GM10248 (cell line): ENCODE measurements at regions not wholly inside any gene's neighbourhood (a gene's known extent, or its start where the extent isn't known, plus 50 kb on each side); places are given as distances from the start of the nearest gene placed in this dataset.

Experiments used
- CTCF ChIA-PET: fragments of 300-600 bp; sonication (Branson Sonifier 250); formaldehyde crosslinking; extraction: SDS; loops from one replicate; lab custom pipeline; 2021; ENCODE audit warnings: antibody characterized with exemption; lab: Yijun Ruan, JAX
- POLR2A ChIA-PET: fragments of 350-650 bp; sonication (Branson Sonifier 250); formaldehyde crosslinking; extraction: SDS; loops from one replicate; lab custom pipeline; 2020; ENCODE audit warnings: antibody characterized with exemption; lab: Yijun Ruan, JAX
- DNase-seq: peaks from one replicate; pipeline ENCODE4 v3.0.0; 2012; ENCODE audit errors: extremely low spot score
- TF ChIP-seq, protein P1 (sequence below): IDR thresholded peaks from 2 replicates; pipeline ENCODE4 v1.5.1; 2012; ENCODE audit warnings: mild to moderate bottlenecking, low read depth; ENCODE audit errors: extremely low read depth, missing control alignments, control extremely low read depth

DNA sequence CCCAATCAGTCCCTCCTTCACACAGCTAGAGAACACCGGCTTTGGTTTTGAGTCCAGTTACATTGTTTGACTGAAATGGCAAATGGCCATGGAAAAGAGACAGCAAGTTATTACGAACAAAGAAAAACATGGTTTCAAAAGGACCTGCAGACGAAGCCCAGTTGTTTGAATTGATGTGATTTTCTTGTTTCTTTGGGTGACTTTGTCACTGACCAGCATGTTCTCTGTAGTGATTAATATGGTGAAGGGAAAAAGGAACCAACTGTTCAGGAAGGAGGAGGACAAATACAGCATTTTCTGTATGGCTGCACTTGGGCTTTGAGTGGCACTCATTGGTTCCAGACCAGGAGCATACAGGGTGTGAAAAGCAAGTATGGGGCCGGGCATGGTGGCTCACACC lies 217.4 kb upstream of the TPM1 start:
- TF ChIP-seq, protein P1, sequence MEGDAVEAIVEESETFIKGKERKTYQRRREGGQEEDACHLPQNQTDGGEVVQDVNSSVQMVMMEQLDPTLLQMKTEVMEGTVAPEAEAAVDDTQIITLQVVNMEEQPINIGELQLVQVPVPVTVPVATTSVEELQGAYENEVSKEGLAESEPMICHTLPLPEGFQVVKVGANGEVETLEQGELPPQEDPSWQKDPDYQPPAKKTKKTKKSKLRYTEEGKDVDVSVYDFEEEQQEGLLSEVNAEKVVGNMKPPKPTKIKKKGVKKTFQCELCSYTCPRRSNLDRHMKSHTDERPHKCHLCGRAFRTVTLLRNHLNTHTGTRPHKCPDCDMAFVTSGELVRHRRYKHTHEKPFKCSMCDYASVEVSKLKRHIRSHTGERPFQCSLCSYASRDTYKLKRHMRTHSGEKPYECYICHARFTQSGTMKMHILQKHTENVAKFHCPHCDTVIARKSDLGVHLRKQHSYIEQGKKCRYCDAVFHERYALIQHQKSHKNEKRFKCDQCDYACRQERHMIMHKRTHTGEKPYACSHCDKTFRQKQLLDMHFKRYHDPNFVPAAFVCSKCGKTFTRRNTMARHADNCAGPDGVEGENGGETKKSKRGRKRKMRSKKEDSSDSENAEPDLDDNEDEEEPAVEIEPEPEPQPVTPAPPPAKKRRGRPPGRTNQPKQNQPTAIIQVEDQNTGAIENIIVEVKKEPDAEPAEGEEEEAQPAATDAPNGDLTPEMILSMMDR = no peak
- ChIA-PET POLR2A (no interaction called here), CTCF (no interaction called here)
- DNase-seq = no peak

DNA sequence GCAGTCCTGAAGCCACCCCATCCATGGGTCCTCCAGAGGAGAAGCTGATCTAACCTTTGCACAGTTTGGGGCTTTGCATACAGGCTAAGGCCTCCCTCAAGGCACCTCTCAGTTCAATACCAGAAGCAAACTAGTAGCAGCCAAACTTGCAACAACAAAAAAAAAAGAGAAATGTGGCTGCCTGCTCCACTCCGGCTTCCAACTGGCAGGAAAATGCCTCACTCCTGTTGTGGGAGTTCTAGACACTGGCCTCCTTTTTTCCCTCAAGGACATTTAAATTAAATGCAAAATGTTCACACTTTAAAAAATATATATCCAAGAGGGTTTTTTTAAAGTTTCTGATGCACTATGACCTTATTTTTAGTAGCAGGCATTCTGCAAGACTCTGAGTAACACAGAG lies 216.0 kb upstream of the TPM1 start:
- CTCF ChIA-PET = no interaction called here
- POLR2A ChIA-PET = no interaction called here
- no peak for DNase-seq
- TF ChIP-seq, protein P1 = no peak

DNA sequence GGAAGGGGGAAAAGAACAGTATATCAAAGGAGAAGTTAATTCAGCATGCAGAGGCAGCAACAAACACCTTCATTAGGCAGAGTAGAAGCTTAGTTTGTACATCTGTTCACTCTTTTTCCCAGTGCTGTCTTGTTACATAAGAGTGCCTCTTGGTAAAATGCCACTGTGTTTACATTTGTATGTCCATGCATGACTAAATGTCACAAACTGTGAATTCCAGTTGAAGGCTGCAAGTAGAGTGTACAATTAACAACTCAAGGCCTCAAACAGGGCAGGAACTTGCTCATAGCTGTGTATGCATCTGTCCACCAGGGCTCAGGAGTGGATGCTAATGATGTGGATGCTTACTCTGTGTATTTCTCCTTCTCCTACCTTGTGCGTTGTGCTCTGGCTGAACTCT lies 214.2 kb upstream of the TPM1 start:
- TF ChIP-seq, protein P1 = no peak
- DNase-seq = no peak
- CTCF ChIA-PET = interaction anchor here (1.1 kb wide), 1 partner anchor 26 kb away, joined by 3 read pairs; no protein-coding TSS in a partner anchor
- POLR2A ChIA-PET = no interaction called here

DNA sequence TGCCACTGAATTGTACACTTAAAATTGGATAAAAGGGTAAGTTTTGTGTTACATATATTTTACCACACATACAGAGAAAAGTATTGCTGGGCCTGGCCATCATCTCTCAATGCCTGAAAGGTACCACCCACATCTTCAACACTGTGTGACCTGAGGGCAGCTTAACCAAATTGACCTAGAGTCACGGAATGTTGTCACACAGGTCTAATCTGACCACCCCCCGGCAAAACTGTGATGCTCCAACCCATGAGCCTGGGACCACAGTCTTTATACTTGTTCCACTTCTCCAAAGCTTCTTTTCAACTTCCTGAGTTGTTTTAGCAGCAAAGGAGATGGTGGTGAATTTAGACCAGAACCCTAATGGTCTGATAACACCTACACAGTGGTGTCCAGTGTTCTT lies 210.3 kb upstream of the TPM1 start:
- TF ChIP-seq, protein P1 = no peak
- ChIA-PET POLR2A (no interaction called here), CTCF (no interaction called here)
- no peak for DNase-seq

DNA sequence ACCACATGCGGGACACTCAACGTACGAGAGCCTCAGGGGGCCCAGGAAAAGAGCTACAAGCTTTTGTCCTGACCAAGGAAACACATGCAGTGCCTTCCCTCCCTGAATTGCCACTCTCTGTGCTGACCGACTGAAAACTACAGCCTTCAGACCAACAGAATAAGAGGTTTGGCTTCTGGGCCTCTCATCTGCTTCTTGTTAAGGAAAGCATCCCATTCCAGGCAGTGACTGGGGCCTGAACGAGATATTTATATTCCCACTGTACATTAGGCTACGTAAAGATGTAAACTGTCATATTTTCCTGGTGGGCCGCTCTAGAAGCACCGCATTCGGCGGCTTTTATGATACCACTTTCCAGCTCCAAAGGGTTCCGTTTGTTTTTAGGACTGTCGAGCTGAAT lies 208.9 kb upstream of the TPM1 start:
- TF ChIP-seq, protein P1 = no peak
- ChIA-PET CTCF (no interaction called here), POLR2A (no interaction called here)
- DNase-seq = no peak

DNA sequence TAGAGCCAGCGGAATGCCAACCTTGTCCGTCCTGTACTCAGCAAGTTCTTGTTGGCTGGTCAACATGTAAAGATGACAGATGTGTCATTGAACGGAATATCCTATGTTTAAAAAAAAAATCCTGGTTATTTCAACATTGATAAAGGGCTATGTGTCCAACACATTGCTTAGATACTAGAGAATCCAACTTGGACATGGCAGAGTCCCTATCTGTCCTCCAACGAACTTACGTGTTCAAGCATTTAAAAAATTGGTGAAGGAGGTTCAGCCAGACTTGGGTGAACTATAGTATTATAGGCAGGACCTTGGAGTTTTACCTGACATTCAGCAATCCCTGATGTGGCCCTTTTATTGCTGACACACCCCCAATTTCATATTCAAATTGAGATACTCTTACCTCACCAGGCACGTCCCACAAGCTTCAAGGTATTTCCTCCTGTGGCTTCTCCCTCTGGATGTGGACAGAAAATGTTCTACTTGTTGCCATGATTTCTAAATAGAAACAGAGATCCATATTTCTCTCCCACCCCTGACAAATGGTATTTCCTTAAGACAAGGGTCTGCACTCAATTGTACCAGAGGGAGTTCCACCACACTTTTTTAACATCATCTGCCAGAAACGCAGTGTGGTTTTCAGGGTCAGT lies 207.7 kb upstream of the TPM1 start:
- POLR2A ChIA-PET = no interaction called here
- CTCF ChIA-PET = interaction anchor here (1.5 kb wide), 1 partner anchor 13 kb away, joined by 3 read pairs; no protein-coding TSS in a partner anchor
- DNase-seq = no peak
- TF ChIP-seq, protein P1 = no peak
